H9 (cell line): ENCODE measurements at regions not wholly inside any gene's neighbourhood (a gene's known extent, or its start where the extent isn't known, plus 50 kb on each side); places are given as distances from the start of the nearest gene placed in this dataset.

Experiments
- DNase-seq: peaks from one replicate; pipeline ENCODE4 v3.0.0-alpha.2; 2017
- H2AFZ ChIP-seq: one replicate; pipeline ENCODE4 v1.6.1; 2013; ENCODE audit warnings: mild to moderate bottlenecking, low read length, control low read depth, moderate library complexity
- H2AK5ac ChIP-seq: 2 replicates; pipeline ENCODE4 v1.6.1; 2013; ENCODE audit warnings: low read length, control low read depth, mixed read lengths; ENCODE audit not compliant: insufficient read length
- H2BK120ac ChIP-seq: one replicate; pipeline ENCODE4 v1.6.1; 2013; ENCODE audit warnings: low read depth, mild to moderate bottlenecking, low read length, control low read depth, inconsistent platforms; ENCODE audit not compliant: poor library complexity, severe bottlenecking
- H2BK12ac ChIP-seq: 2 replicates; pipeline ENCODE4 v1.6.1; 2013; ENCODE audit warnings: low read length, control low read depth, mixed read lengths, low read depth; ENCODE audit not compliant: insufficient read length
- H2BK15ac ChIP-seq: 2 replicates; pipeline ENCODE4 v1.6.1; 2013; ENCODE audit warnings: low read depth, low read length, control low read depth
- H2BK20ac ChIP-seq: one replicate; pipeline ENCODE4 v1.6.1; 2013; ENCODE audit warnings: low read depth, mild to moderate bottlenecking, low read length, control low read depth, inconsistent platforms; ENCODE audit not compliant: poor library complexity, severe bottlenecking
- H2BK5ac ChIP-seq: 2 replicates; pipeline ENCODE4 v1.6.1; 2013; ENCODE audit warnings: low read length, control low read depth, mixed read lengths; ENCODE audit not compliant: insufficient read length
- H3K14ac ChIP-seq: 2 replicates; pipeline ENCODE4 v1.6.1; 2013; ENCODE audit warnings: low read length, control low read depth; ENCODE audit not compliant: insufficient read depth
- H3K18ac ChIP-seq: 2 replicates; pipeline ENCODE4 v1.6.1; 2013; ENCODE audit warnings: low read depth, mild to moderate bottlenecking, mixed read lengths, low read length, control low read depth; ENCODE audit not compliant: insufficient read length
- H3K23ac ChIP-seq: 2 replicates; pipeline ENCODE4 v1.6.1; 2013; ENCODE audit warnings: low read length, control low read depth, mixed read lengths, low read depth; ENCODE audit not compliant: insufficient read length
- H3K23me2 ChIP-seq: 2 replicates; pipeline ENCODE4 v1.6.1; 2013; ENCODE audit warnings: low read depth, mild to moderate bottlenecking, mixed read lengths, low read length, control low read depth; ENCODE audit not compliant: insufficient read length, poor library complexity, severe bottlenecking
- H3K27ac ChIP-seq: 2 replicates; pipeline ENCODE4 v1.5.1; 2013; ENCODE audit warnings: low read length, control low read depth, mixed read lengths, low read depth; ENCODE audit not compliant: insufficient read length
- H3K27me3 ChIP-seq: 2 replicates; pipeline ENCODE4 v1.6.1; 2013; ENCODE audit warnings: low read length, control low read depth, inconsistent platforms; ENCODE audit not compliant: insufficient read depth
- H3K4ac ChIP-seq: 2 replicates; pipeline ENCODE4 v1.6.1; 2013; ENCODE audit warnings: low read depth, mild to moderate bottlenecking, control low read depth, inconsistent platforms, low read length, moderate library complexity
- H3K4me1 ChIP-seq: 2 replicates; pipeline ENCODE4 v1.6.1; 2013; ENCODE audit warnings: low read length, control low read depth, inconsistent platforms; ENCODE audit not compliant: insufficient read depth
- H3K4me2 ChIP-seq: 2 replicates; pipeline ENCODE4 v1.6.1; 2013; ENCODE audit warnings: low read length, control low read depth, mixed read lengths; ENCODE audit not compliant: insufficient read length, insufficient read depth
- H3K56ac ChIP-seq: 2 replicates; pipeline ENCODE4 v1.6.1; 2013; ENCODE audit warnings: low read depth, mild to moderate bottlenecking, mixed read lengths, low read length, control low read depth; ENCODE audit not compliant: insufficient read length
- H3K79me1 ChIP-seq: 2 replicates; pipeline ENCODE4 v1.6.1; 2013; ENCODE audit warnings: low read depth, mild to moderate bottlenecking, moderate library complexity, low read length, control low read depth, inconsistent platforms; ENCODE audit not compliant: insufficient read depth, poor library complexity, severe bottlenecking
- H3K79me2 ChIP-seq: 2 replicates; pipeline ENCODE4 v1.6.1; 2013; ENCODE audit warnings: low read length, control low read depth, inconsistent platforms; ENCODE audit not compliant: insufficient read depth
- H3K9ac ChIP-seq: 2 replicates; pipeline ENCODE4 v1.6.1; 2013; ENCODE audit warnings: low read length, control low read depth, mixed read lengths; ENCODE audit not compliant: insufficient read length; ENCODE audit errors: extremely low read depth
- H3K9me3 ChIP-seq: one replicate; pipeline ENCODE4 v1.6.1; 2013; ENCODE audit warnings: low read depth, low read length, inconsistent platforms; ENCODE audit not compliant: control insufficient read depth
- H3T11ph ChIP-seq: one replicate; pipeline ENCODE4 v1.6.1; 2013; ENCODE audit warnings: mild to moderate bottlenecking, low read length, control low read depth, inconsistent platforms
- H4K20me1 ChIP-seq: one replicate; pipeline ENCODE4 v1.6.1; 2013; ENCODE audit not compliant: control insufficient read depth, insufficient read length, insufficient read depth
- H4K5ac ChIP-seq: 2 replicates; pipeline ENCODE4 v1.6.1; 2013; ENCODE audit warnings: low read depth, mild to moderate bottlenecking, mixed read lengths, low read length, control low read depth; ENCODE audit not compliant: insufficient read length
- H4K8ac ChIP-seq: replicated peaks from 2 replicates; pipeline ENCODE4 v1.6.1; 2013; ENCODE audit warnings: low read length, control low read depth, mixed read lengths, low read depth; ENCODE audit not compliant: insufficient read length
- H4K91ac ChIP-seq: 2 replicates; pipeline ENCODE4 v1.6.1; 2013; ENCODE audit warnings: low read depth, mild to moderate bottlenecking, moderate library complexity, mixed read lengths, low read length, control low read depth; ENCODE audit not compliant: insufficient read length
- H3K27ac Mint-ChIP-seq, 3 experiments: 2 replicates in 2 of 3; 3 replicates in 1 of 3; pipeline ENCODE4 v1.8.0; 2020 to 2021; ENCODE audit warnings: mixed read lengths in 3 of 3, mild to moderate bottlenecking in 1 of 3, moderate library complexity in 1 of 3
- H3K27me3 Mint-ChIP-seq: 2 replicates; pipeline ENCODE4 v1.8.0; 2021; ENCODE audit warnings: low read depth, mild to moderate bottlenecking, moderate library complexity, mixed read lengths
- H3K36me3 Mint-ChIP-seq, 3 experiments: 2 replicates in 2 of 3; 3 replicates in 1 of 3; pipeline ENCODE4 v1.8.0; 2020 to 2021; ENCODE audit warnings: low read depth in 3 of 3, mixed read lengths in 3 of 3; ENCODE audit not compliant: insufficient read depth in 1 of 3
- H3K4me1 Mint-ChIP-seq, 2 experiments: 2 replicates each; pipeline ENCODE4 v1.8.0; 2020; ENCODE audit warnings: mixed read lengths in 2 of 2
- H3K4me3 Mint-ChIP-seq, 2 experiments: 2 replicates in 1 of 2; 3 replicates in 1 of 2; pipeline ENCODE4 v1.8.0; 2020 to 2021; ENCODE audit warnings: mild to moderate bottlenecking in 2 of 2, mixed read lengths in 2 of 2, moderate library complexity in 1 of 2
- H3K9me3 Mint-ChIP-seq, 2 experiments: 2 replicates in 1 of 2; 3 replicates in 1 of 2; pipeline ENCODE4 v1.8.0; 2020; ENCODE audit warnings: mild to moderate bottlenecking in 2 of 2, mixed read lengths in 2 of 2, moderate library complexity in 1 of 2
- CTCF ChIP-seq: fragments of 200-600 bp; sonication (generic); conservative IDR thresholded peaks from 3 replicates; pipeline ENCODE4 v1.8.0; 2021; ENCODE audit warnings: antibody characterized with exemption, mild to moderate bottlenecking
- WGBS: extraction: QIAGEN DNeasy Blood & Tissue Kit; methylation state at CpG from one replicate; pipeline ENCODE4 v1.1.7; 2013; ENCODE audit warnings: missing lambda C conversion rate, low lambda C conversion rate, mixed read lengths; ENCODE audit not compliant: insufficient read length; ENCODE audit errors: extremely low coverage; 5-methylcytosine and 5-hydroxymethylcytosine counted together

GRCh38 chr2:100632037-100632436 lies 69.2 kb downstream of the PDCL3 start:
- WGBS: no CpG with 5 or more reads among the region's 7 CpGs
- no peak overlapping the region for H2BK20ac ChIP-seq
- H2BK15ac ChIP-seq: no peak overlapping the region

More at GRCh38 chr2:100632037-100632436, 69.2 kb downstream of the PDCL3 start:
- Histone ChIP-seq H3K9me3 (no peaks in the 10 kb centered on the region), H3K14ac (no peak overlapping the region), H2BK5ac (no peak overlapping the region), H2AK5ac (no peak overlapping the region), H3K27me3 (no peaks in the 10 kb centered on the region), H4K91ac (no peak overlapping the region), H2AFZ (no peak overlapping the region), H4K20me1 (no peaks in the 10 kb centered on the region), H3K56ac (no peak overlapping the region), H3K79me2 (no peaks in the 10 kb centered on the region), H3K4me2 (no peak overlapping the region), H3K9ac (no peak overlapping the region), H3K4ac (no peak overlapping the region), H3K23ac (no peak overlapping the region), H4K5ac (no peak overlapping the region), H4K8ac (no peak overlapping the region), H2BK12ac (no peak overlapping the region), H3K27ac (no peak overlapping the region), H3K23me2 (no peaks in the 10 kb centered on the region), H3K18ac (no peak overlapping the region), H3T11ph (no peak overlapping the region), H3K79me1 (no peaks in the 10 kb centered on the region), H3K4me1 (no peaks in the 10 kb centered on the region), H2BK120ac (no peak overlapping the region)
- no peak for TF ChIP-seq CTCF
- Mint-ChIP-seq H3K4me3 (no peak overlapping the region), H3K9me3 (no peaks in the 10 kb centered on the region), H3K4me1 (peaks cover 3 to 4% of the 10 kb centered on the region in 2 experiments; a peak in 3 of 4 replicates), H3K27me3 (peaks cover 2% of the 10 kb centered on the region), H3K36me3 (no peaks in the 10 kb centered on the region; a peak in 1 of 7 replicates), H3K27ac (no peak overlapping the region)
- DNase-seq: no peak
